NB4 (cell line): ENCODE measurements at regions not wholly inside any gene's neighbourhood (a gene's known extent, or its start where the extent isn't known, plus 50 kb on each side); places are given as distances from the start of the nearest gene placed in this dataset.

Source experiments
- DNase-seq: peaks from one replicate; pipeline ENCODE4 v3.0.0; 2010; ENCODE audit warnings: low read depth
- H3K4me3 ChIP-seq: one replicate; pipeline ENCODE4 v1.5.1; 2011; ENCODE audit warnings: mild to moderate bottlenecking, low read depth, low read length, moderate library complexity
- MYC ChIP-seq: IDR thresholded peaks from 2 replicates; pipeline ENCODE4 v1.6.1; 2011; ENCODE audit warnings: low read depth, low read length
- POLR2A ChIP-seq: IDR thresholded peaks from 2 replicates; pipeline ENCODE4 v1.6.1; 2011; ENCODE audit warnings: mild to moderate bottlenecking; ENCODE audit not compliant: insufficient read length; ENCODE audit errors: extremely low read depth
- TF ChIP-seq, protein P1 (sequence below): IDR thresholded peaks from one replicate; pipeline ENCODE4 v1.5.1; 2012; ENCODE audit warnings: low read depth, low read length
- TF ChIP-seq, protein P2 (sequence below): IDR thresholded peaks from 2 replicates; pipeline ENCODE4 v1.6.1; 2011; ENCODE audit warnings: low read depth, low read length

DNA sequence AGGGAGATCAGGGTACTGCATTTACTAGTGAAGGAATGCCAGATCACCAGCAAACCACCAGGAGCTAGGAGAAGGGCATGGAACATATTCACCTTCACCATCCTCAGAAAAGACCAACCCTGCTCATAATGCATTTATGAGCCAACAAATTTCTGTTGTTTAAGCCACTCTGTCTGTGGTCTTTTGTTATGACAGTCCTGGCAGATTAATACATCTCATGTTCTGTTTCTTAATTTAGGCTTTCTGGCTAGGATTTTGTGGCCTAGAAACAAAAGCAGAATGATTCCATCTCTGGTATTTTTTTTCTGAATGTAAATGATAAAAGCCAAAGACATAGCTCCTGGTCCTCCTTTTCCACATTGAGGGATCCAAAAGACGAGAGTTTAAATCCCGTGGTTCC lies 797.9 kb downstream of the TYW1 start:
- no peak for DNase-seq
- no peak overlapping the region for H3K4me3 ChIP-seq
- TF ChIP-seq MYC (no peak), POLR2A (no peak)
- TF ChIP-seq, protein P1, sequence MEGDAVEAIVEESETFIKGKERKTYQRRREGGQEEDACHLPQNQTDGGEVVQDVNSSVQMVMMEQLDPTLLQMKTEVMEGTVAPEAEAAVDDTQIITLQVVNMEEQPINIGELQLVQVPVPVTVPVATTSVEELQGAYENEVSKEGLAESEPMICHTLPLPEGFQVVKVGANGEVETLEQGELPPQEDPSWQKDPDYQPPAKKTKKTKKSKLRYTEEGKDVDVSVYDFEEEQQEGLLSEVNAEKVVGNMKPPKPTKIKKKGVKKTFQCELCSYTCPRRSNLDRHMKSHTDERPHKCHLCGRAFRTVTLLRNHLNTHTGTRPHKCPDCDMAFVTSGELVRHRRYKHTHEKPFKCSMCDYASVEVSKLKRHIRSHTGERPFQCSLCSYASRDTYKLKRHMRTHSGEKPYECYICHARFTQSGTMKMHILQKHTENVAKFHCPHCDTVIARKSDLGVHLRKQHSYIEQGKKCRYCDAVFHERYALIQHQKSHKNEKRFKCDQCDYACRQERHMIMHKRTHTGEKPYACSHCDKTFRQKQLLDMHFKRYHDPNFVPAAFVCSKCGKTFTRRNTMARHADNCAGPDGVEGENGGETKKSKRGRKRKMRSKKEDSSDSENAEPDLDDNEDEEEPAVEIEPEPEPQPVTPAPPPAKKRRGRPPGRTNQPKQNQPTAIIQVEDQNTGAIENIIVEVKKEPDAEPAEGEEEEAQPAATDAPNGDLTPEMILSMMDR = no peak

DNA sequence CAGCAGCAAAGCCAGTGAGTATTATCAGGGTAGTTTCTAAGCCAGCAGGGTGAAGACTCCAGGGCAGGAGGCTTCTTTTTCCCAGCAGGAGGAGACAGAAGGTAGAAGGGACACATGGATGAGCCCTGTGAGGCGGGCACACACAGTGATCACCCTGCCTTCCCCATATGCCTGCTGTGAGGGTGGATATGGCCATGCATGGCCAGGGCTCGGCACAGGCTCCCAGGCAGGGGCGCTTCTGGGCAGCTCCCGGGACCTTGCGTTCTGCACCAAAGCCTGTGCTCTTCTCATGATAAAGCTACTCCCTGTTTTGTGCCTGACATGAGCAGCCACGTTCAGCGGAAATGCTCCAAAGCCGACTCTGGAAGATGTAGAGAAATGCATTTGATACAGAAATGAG lies 807.2 kb downstream of the TYW1 start:
- H3K4me3 ChIP-seq = no peak overlapping the region
- no peak for DNase-seq
- TF ChIP-seq MYC (no peak), POLR2A (no peak)
- TF ChIP-seq, protein P2, sequence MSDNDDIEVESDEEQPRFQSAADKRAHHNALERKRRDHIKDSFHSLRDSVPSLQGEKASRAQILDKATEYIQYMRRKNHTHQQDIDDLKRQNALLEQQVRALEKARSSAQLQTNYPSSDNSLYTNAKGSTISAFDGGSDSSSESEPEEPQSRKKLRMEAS = no peak
- TF ChIP-seq, protein P1 = no peak

DNA sequence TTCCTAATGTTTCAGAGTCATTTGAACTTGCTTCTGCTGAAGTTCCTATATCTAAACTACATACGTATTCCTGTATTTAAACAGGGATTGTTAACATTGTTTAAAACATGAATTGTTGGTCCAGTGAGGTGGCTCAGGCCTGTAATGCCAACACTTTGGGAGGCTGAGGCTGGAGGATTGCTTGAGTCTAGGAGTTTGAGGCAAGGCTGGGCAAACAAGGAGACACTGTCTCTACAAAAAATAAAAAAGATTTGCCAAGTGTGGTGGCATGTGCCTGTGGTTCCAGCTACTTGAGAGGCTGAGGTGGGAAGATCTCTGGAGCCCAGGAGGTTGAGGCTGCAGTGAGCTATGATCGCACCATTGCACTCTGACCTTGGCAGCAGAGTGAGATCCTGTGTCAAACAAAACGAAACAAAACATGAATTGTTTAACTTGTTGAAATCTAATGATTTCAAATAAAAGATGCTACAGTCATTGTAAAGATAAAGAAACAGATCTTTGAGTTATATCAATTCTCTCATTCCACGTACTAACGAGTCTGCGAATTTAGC lies 809.4 kb downstream of the TYW1 start:
- H3K4me3 ChIP-seq = no peak overlapping the region
- TF ChIP-seq POLR2A = no peak
- no peak for TF ChIP-seq MYC
- TF ChIP-seq, protein P2 = no peak
- TF ChIP-seq, protein P1 = no peak
- no peak for DNase-seq

DNA sequence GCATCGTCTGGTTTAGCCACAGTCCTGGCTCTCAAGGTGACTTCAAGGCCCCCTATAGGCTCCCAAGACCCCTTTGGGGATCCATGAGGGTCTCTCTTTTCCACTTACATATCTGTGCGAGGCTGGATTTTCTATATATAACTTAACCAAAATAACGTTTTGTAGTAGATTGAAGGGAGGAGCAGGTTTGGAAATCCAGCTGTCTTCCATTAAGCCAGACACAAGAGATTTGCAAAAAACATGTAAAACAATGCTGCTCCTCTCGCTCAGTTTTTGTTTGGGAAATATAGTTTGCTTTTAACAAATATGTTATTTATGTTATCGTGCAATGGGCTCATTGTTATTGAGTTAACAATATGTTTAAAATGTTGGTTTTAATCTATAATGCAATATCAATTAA lies 811.2 kb downstream of the TYW1 start:
- no peak overlapping the region for H3K4me3 ChIP-seq
- DNase-seq = no peak
- TF ChIP-seq, protein P1 = no peak
- TF ChIP-seq POLR2A = no peak
- TF ChIP-seq, protein P2 = no peak
- no peak for TF ChIP-seq MYC

DNA sequence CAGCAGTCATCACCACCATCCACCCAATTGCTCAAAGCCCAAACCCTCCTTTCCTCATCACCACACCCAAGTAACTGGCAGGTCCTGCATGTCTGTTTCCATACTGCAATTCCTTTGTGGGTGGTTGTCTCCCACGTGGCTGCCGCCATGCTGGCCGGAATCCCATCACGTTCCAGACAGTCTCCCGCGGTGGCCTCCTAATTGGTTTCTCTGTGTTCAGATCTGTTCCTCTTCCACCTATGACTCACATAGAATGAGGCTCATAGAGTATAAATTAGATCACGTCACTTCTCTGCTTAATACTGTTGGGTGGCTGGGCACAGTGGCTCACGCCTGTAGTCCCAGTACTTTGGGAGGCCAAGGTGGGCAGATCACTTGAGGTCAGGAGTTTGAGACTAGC lies 813.0 kb downstream of the TYW1 start:
- TF ChIP-seq POLR2A (no peak), MYC (no peak)
- TF ChIP-seq, protein P1 = no peak
- TF ChIP-seq, protein P2 = no peak

DNA sequence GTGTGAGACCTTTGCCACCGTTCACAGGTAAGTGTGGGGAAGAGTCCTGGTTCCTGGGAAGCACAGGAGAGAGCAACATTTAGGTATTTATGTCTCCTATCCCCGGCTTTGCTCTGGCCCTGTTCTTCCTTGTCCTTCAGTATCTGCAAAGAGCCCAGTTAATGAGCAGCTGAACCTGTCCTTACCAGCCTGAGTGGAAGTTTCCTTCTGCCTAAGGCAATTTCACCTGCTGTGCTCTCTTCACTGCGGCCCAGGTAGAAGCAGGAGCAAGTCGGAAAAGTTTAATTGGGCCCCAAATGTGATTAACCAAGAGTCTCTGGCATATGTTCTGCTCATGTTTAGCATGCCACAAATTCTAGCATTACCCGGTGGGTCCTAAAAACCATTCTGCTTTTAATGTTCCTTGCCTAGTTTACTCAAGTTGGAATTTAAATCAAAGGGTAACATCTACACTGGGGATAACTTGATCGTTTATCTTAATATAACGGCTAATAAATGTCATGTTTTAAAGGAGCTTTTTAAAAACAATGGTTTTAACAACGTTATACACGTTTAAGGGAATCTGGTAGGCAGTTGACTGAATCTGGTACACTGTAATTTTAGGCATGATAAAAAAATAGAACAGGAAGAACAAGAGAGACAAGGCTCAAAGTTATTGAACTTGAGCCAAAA lies 817.1 kb downstream of the TYW1 start:
- no peak for DNase-seq
- no peak overlapping the region for H3K4me3 ChIP-seq
- TF ChIP-seq, protein P1 = no peak
- TF ChIP-seq, protein P2 = no peak
- TF ChIP-seq POLR2A (no peak), MYC (no peak)

More for the DNA sequence above, 813.0 kb downstream of the TYW1 start:
- no peak for DNase-seq
- H3K4me3 ChIP-seq = no peak overlapping the region
